A549 (cell line): ENCODE measurements at regions not wholly inside any gene's neighbourhood (a gene's known extent, or its start where the extent isn't known, plus 50 kb on each side); places are given as distances from the start of the nearest gene placed in this dataset.

Source experiments
- ATAC-seq, 2 experiments: fragments of 200-7000 bp in 1 of 2; fragments of >200 bp in 1 of 2; cut with Nextera tagmentation in 1 of 2; cut with Tn5 transposase in 1 of 2; 3 replicates each; pipeline versions ENCODE4 v1.8.0 to v1.9.1; 2018 to 2020; ENCODE audit warnings: mild to moderate bottlenecking in 1 of 2, moderate library complexity in 1 of 2
- CTCF ChIA-PET: fragments of 300-600 bp; sonication (Branson Sonifier 250); formaldehyde crosslinking; extraction: SDS; loops from one replicate; lab custom pipeline; 2021; ENCODE audit warnings: antibody characterized with exemption, inconsistent platforms; lab: Yijun Ruan, JAX
- POLR2A ChIA-PET: fragments of 350-600 bp; formaldehyde crosslinking; extraction: SDS; loops from one replicate; lab custom pipeline; 2021; ENCODE audit warnings: antibody characterized with exemption, inconsistent platforms; lab: Yijun Ruan, JAX
- DNase-seq, 2 experiments: peaks; one replicate each; pipeline versions ENCODE4 v3.0.0 to v3.0.0-alpha.2; 2011 to 2016; ENCODE audit warnings: low read depth in 1 of 2, low spot score in 1 of 2
- FAIRE-seq: peaks from 2 replicates; lab custom pipeline; 2011; peaks lifted over from hg19 to GRCh38; lab: Jason Lieb, UNC
- H3K27ac ChIP-seq, 2 experiments: fragments of >200 bp; sonication (Bioruptor Twin); formaldehyde crosslinking; 3 replicates each; pipeline ENCODE4 v1.5.1; 2016 to 2017
- H3K4me1 ChIP-seq: fragments of >200 bp; sonication (Bioruptor Twin); formaldehyde crosslinking; 3 replicates; pipeline ENCODE4 v1.6.1; 2016
- H3K4me2 ChIP-seq: fragments of >200 bp; sonication (Bioruptor Twin); formaldehyde crosslinking; 3 replicates; pipeline ENCODE4 v1.6.1; 2016
- H3K4me3 ChIP-seq: fragments of >200 bp; sonication (Bioruptor Twin); formaldehyde crosslinking; 3 replicates; pipeline ENCODE4 v1.5.1; 2016
- H3K9me3 ChIP-seq: fragments of >200 bp; sonication (Bioruptor Twin); formaldehyde crosslinking; 3 replicates; pipeline ENCODE4 v1.6.1; 2016
- HDAC2 ChIP-seq: fragments of 200-600 bp; sonication (generic); IDR thresholded peaks from 2 replicates; pipeline ENCODE4 v1.6.1; 2016
- MAX ChIP-seq: IDR thresholded peaks from 2 replicates; pipeline ENCODE4 v1.6.1; 2012
- RAD21 ChIP-seq, 2 experiments: fragments of >200 bp in 1 of 2; sonication (Bioruptor Twin) in 1 of 2; formaldehyde crosslinking in 1 of 2; IDR thresholded peaks in 1 of 2; conservative IDR thresholded peaks in 1 of 2; 2 replicates in 1 of 2; 3 replicates in 1 of 2; pipeline ENCODE4 v1.6.1; 2012 to 2018; ENCODE audit warnings: inconsistent platforms in 1 of 2
- TFCP2L1 ChIP-seq: fragments of 250-450 bp; sonication (Bioruptor Pico); IDR thresholded peaks from 2 replicates; pipeline ENCODE4 v1.5.0; 2021; ENCODE audit warnings: mild to moderate bottlenecking
- WGBS: methylation state at CpG from one replicate; pipeline ENCODE4 v1.1.6; 2017; ENCODE audit errors: missing lambda C conversion rate; 5-methylcytosine and 5-hydroxymethylcytosine counted together

GRCh38 chr16:24488045-24488444 lies 51.3 kb upstream of the RBBP6 start:
- Histone ChIP-seq H3K4me3 (no peak overlapping the region), H3K4me1 (no peaks in the 10 kb centered on the region), H3K27ac (no peak overlapping the region), H3K9me3 (peaks cover 16% of the 10 kb centered on the region), H3K4me2 (no peak overlapping the region)
- no peak for FAIRE-seq
- ATAC-seq: no peak
- POLR2A ChIA-PET: no interaction called here
- CTCF ChIA-PET: no interaction called here
- TF ChIP-seq RAD21 (conservative IDR thresholded peaks at IDR 0.05 in 1 of 2, IDR thresholded peaks at IDR 0.05 in 1 of 2) (no peak), TFCP2L1 (CRISPR knock-in tag) (no peak), MAX (no peak), HDAC2 (no peak)
- DNase-seq: no peak
- WGBS: 5% methylated on average over 2 of the region's 2 CpGs
